Trophoblast cell (in vitro differentiated cells and primary cell): ENCODE measurements at regions not wholly inside any gene's neighbourhood (a gene's known extent, or its start where the extent isn't known, plus 50 kb on each side); places are given as distances from the start of the nearest gene placed in this dataset.

Experiments
- DNase-seq, 2 donors: peaks; one replicate each; pipeline ENCODE4 v3.0.0-alpha.2; 2016
- H2AFZ ChIP-seq: 2 replicates; pipeline ENCODE4 v1.6.1; 2013; ENCODE audit warnings: low read length, moderate library complexity, mild to moderate bottlenecking; ENCODE audit not compliant: insufficient read depth, poor library complexity
- H2AK5ac ChIP-seq: 2 replicates; pipeline ENCODE4 v1.6.1; 2013; ENCODE audit warnings: mild to moderate bottlenecking, low read length
- H2BK120ac ChIP-seq: 2 replicates; pipeline ENCODE4 v1.6.1; 2013; ENCODE audit warnings: low read length, mild to moderate bottlenecking, moderate library complexity; ENCODE audit not compliant: insufficient read depth, poor library complexity
- H2BK12ac ChIP-seq: 2 replicates; pipeline ENCODE4 v1.6.1; 2013; ENCODE audit warnings: mild to moderate bottlenecking, low read length, moderate library complexity
- H2BK5ac ChIP-seq: 2 replicates; pipeline ENCODE4 v1.6.1; 2013; ENCODE audit warnings: low read length, low read depth, moderate library complexity, mild to moderate bottlenecking; ENCODE audit not compliant: poor library complexity
- H3K14ac ChIP-seq: 2 replicates; pipeline ENCODE4 v1.6.1; 2013; ENCODE audit warnings: mild to moderate bottlenecking, low read length
- H3K18ac ChIP-seq: 2 replicates; pipeline ENCODE4 v1.6.1; 2013; ENCODE audit warnings: mild to moderate bottlenecking, low read length
- H3K23ac ChIP-seq: 2 replicates; pipeline ENCODE4 v1.6.1; 2013; ENCODE audit warnings: low read length
- H3K27ac ChIP-seq: 2 replicates; pipeline ENCODE4 v1.5.1; 2013; ENCODE audit warnings: low read depth, mild to moderate bottlenecking, inconsistent platforms, low read length, moderate library complexity
- H3K27me3 ChIP-seq: 2 replicates; pipeline ENCODE4 v1.6.1; 2013; ENCODE audit warnings: inconsistent platforms, mild to moderate bottlenecking, low read length, moderate library complexity; ENCODE audit not compliant: insufficient read depth
- H3K36me3 ChIP-seq, 2 experiments: 1 replicate in 1 of 2; 2 replicates in 1 of 2; pipeline ENCODE4 v1.6.1; 2013; ENCODE audit warnings: low read length in 2 of 2, mild to moderate bottlenecking in 2 of 2, moderate library complexity in 1 of 2; ENCODE audit not compliant: insufficient read depth in 2 of 2, control insufficient read depth in 1 of 2
- H3K4ac ChIP-seq: 2 replicates; pipeline ENCODE4 v1.6.1; 2013; ENCODE audit warnings: low read depth, mild to moderate bottlenecking, low read length, moderate library complexity
- H3K4me1 ChIP-seq, 2 experiments: 1 replicate in 1 of 2; 2 replicates in 1 of 2; pipeline ENCODE4 v1.6.1; 2013; ENCODE audit warnings: low read length in 2 of 2, mild to moderate bottlenecking in 2 of 2, moderate library complexity in 1 of 2; ENCODE audit not compliant: insufficient read depth in 2 of 2, control insufficient read depth in 1 of 2
- H3K4me2 ChIP-seq: 2 replicates; pipeline ENCODE4 v1.6.1; 2013; ENCODE audit warnings: inconsistent platforms, mild to moderate bottlenecking, low read length, moderate library complexity
- H3K4me3 ChIP-seq: 2 replicates; pipeline ENCODE4 v1.5.1; 2013; ENCODE audit warnings: mild to moderate bottlenecking, low read depth, low read length, inconsistent platforms
- H3K79me1 ChIP-seq: one replicate; pipeline ENCODE4 v1.6.1; 2013; ENCODE audit warnings: low read length
- H3K79me2 ChIP-seq: 2 replicates; pipeline ENCODE4 v1.6.1; 2013; ENCODE audit warnings: low read length, mild to moderate bottlenecking; ENCODE audit not compliant: control insufficient read depth, insufficient read depth, poor library complexity
- H3K9ac ChIP-seq: 2 replicates; pipeline ENCODE4 v1.6.1; 2013; ENCODE audit warnings: mild to moderate bottlenecking, low read length
- H3K9me3 ChIP-seq: 2 replicates; pipeline ENCODE4 v1.6.1; 2013; ENCODE audit warnings: low read depth, mild to moderate bottlenecking, control low read depth, inconsistent platforms, low read length; ENCODE audit not compliant: insufficient read depth
- H4K12ac ChIP-seq: 2 replicates; pipeline ENCODE4 v1.6.1; 2013; ENCODE audit warnings: low read depth, mild to moderate bottlenecking, low read length, moderate library complexity
- H4K8ac ChIP-seq: 2 replicates; pipeline ENCODE4 v1.6.1; 2013; ENCODE audit warnings: low read depth, mild to moderate bottlenecking, low read length, moderate library complexity
- H4K91ac ChIP-seq: one replicate; pipeline ENCODE4 v1.6.1; 2013; ENCODE audit warnings: low read depth, mild to moderate bottlenecking, low read length, moderate library complexity
- WGBS: extraction: QIAGEN DNeasy Blood & Tissue Kit; methylation state at CpG from one replicate; pipeline ENCODE4 v1.1.7; 2013; ENCODE audit warnings: missing lambda C conversion rate; ENCODE audit not compliant: insufficient read length, insufficient coverage; ENCODE audit errors: extremely low coverage; 5-methylcytosine and 5-hydroxymethylcytosine counted together

GRCh38 chrX:142671036-142671435 is 354.7 kb upstream of the SPANXN4 start:
- Histone ChIP-seq H3K4ac (no peak overlapping the region), H3K4me3 (no peak overlapping the region), H3K23ac (no peak overlapping the region), H2BK120ac (no peak overlapping the region), H3K79me1 (no peaks in the 10 kb centered on the region), H3K9me3 (no peaks in the 10 kb centered on the region), H3K4me1 (no peaks in the 10 kb centered on the region), H4K91ac (no peak overlapping the region), H2BK5ac (no peak overlapping the region), H4K8ac (no peak overlapping the region), H3K18ac (no peak overlapping the region), H2AK5ac (no peak overlapping the region), H2BK12ac (no peak overlapping the region), H3K27me3 (no peaks in the 10 kb centered on the region), H3K9ac (no peak overlapping the region), H3K27ac (no peak overlapping the region), H3K36me3 (no peaks in the 10 kb centered on the region), H3K14ac (no peak overlapping the region), H3K4me2 (no peak overlapping the region), H4K12ac (no peak overlapping the region), H3K79me2 (no peaks in the 10 kb centered on the region), H2AFZ (no peak overlapping the region)
- no peak for DNase-seq
- WGBS = no CpG with 5 or more reads among the region's 1 CpG

- H3K4me3 ChIP-seq = no peak overlapping the region
Measured at GRCh38 chrX:142663330-142664095, 362.2 kb upstream of the SPANXN4 start.

DNA sequence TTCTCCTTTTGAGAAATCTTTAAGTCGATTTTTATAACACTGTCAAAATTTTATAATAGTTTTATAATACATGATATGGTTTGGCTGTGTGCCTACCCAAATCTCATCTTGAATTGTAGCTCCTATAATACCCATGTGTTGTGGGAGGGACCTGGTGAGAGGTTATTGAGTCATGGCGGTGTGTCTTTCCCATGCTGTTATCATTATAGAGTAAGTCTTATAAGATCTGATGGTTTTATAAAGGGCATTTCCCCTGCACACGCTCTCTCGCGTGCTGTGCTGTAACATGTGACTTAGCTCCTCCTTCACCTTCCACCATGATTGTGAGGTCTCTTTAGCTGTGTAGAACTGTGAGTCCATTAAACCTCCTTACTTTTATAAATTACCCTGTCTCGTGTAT is 364.0 kb upstream of the SPANXN4 start:
- no peaks in the 10 kb centered on the region for H3K79me1 ChIP-seq
- no peak for DNase-seq
- WGBS = no CpG with 5 or more reads among the region's 6 CpGs

More at GRCh38 chrX:142663330-142664095, 362.2 kb upstream of the SPANXN4 start:
- Histone ChIP-seq H3K4me2 (no peak overlapping the region), H3K4ac (no peak overlapping the region), H2AK5ac (no peak overlapping the region), H2BK12ac (no peak overlapping the region), H3K9me3 (no peaks in the 10 kb centered on the region), H3K14ac (no peak overlapping the region), H4K12ac (no peak overlapping the region), H3K27ac (no peak overlapping the region), H2AFZ (no peak overlapping the region), H4K91ac (no peak overlapping the region), H3K18ac (no peak overlapping the region), H3K27me3 (no peaks in the 10 kb centered on the region), H3K36me3 (no peaks in the 10 kb centered on the region), H3K9ac (no peak overlapping the region), H3K79me2 (no peaks in the 10 kb centered on the region), H3K4me1 (no peaks in the 10 kb centered on the region), H4K8ac (no peak overlapping the region), H3K23ac (no peak overlapping the region), H2BK120ac (no peak overlapping the region), H3K79me1 (no peaks in the 10 kb centered on the region), H2BK5ac (no peak overlapping the region)
- DNase-seq = no peak
- no CpG with 5 or more reads among the region's 3 CpGs for WGBS

GRCh38 chrX:142655507-142655906 is 370.2 kb upstream of the SPANXN4 start:
- Histone ChIP-seq H4K91ac (no peak overlapping the region), H3K4me3 (no peak overlapping the region), H3K9ac (no peak overlapping the region), H3K9me3 (no peaks in the 10 kb centered on the region), H4K12ac (no peak overlapping the region), H2BK12ac (no peak overlapping the region), H3K4me1 (no peaks in the 10 kb centered on the region), H2BK120ac (no peak overlapping the region), H3K79me1 (no peaks in the 10 kb centered on the region), H3K79me2 (no peaks in the 10 kb centered on the region), H3K36me3 (no peaks in the 10 kb centered on the region), H3K23ac (no peak overlapping the region), H3K18ac (no peak overlapping the region), H2AK5ac (no peak overlapping the region), H4K8ac (no peak overlapping the region), H3K14ac (no peak overlapping the region), H3K4me2 (no peak overlapping the region), H3K27ac (no peak overlapping the region), H3K4ac (no peak overlapping the region), H2BK5ac (no peak overlapping the region), H3K27me3 (no peaks in the 10 kb centered on the region), H2AFZ (no peak overlapping the region)
- WGBS = no CpG with 5 or more reads among the region's 2 CpGs
- no peak for DNase-seq

More for the DNA sequence above, 364.0 kb upstream of the SPANXN4 start:
- Histone ChIP-seq H2BK12ac (no peak overlapping the region), H2AFZ (no peak overlapping the region), H4K8ac (no peak overlapping the region), H4K12ac (no peak overlapping the region), H3K79me2 (no peaks in the 10 kb centered on the region), H3K27me3 (no peaks in the 10 kb centered on the region), H3K18ac (no peak overlapping the region), H4K91ac (no peak overlapping the region), H3K4me2 (no peak overlapping the region), H3K36me3 (no peaks in the 10 kb centered on the region), H2AK5ac (no peak overlapping the region), H3K4me3 (no peak overlapping the region), H3K4me1 (no peaks in the 10 kb centered on the region), H2BK5ac (no peak overlapping the region), H3K9me3 (no peaks in the 10 kb centered on the region), H2BK120ac (no peak overlapping the region), H3K23ac (no peak overlapping the region), H3K9ac (no peak overlapping the region), H3K14ac (no peak overlapping the region), H3K4ac (no peak overlapping the region), H3K27ac (no peak overlapping the region)
